Tibial nerve (tissue), 3 donors: ENCODE measurements at regions not wholly inside any gene's neighbourhood (a gene's known extent, or its start where the extent isn't known, plus 50 kb on each side); places are given as distances from the start of the nearest gene placed in this dataset.

Experiments
- CTCF ChIP-seq, 5 experiments: fragments of 200-600 bp in 3 of 5; fragments of 450-650 bp in 2 of 5; sonication (generic) in 3 of 5; IDR thresholded peaks; one replicate each; pipeline ENCODE4 v1.5.1; 2016 to 2019; ENCODE audit warnings: antibody characterized with exemption in 5 of 5, mild to moderate bottlenecking in 3 of 5, moderate library complexity in 2 of 5
- POLR2A ChIP-seq, 2 donors: fragments of 450-650 bp; IDR thresholded peaks; one replicate each; pipeline ENCODE4 v1.6.1; 2017; ENCODE audit warnings: antibody characterized with exemption in 2 of 2, mild to moderate bottlenecking in 2 of 2, moderate library complexity in 2 of 2

GRCh38 chr12:4121506-4122020 lies 152.0 kb upstream of the CCND2 start:
- TF ChIP-seq POLR2A (IDR thresholded peaks at IDR 0.05) (no peak), CTCF (IDR thresholded peaks at IDR 0.05) (no peak)
